HEK293T (cell line): ENCODE measurements at regions not wholly inside any gene's neighbourhood (a gene's known extent, or its start where the extent isn't known, plus 50 kb on each side); places are given as distances from the start of the nearest gene placed in this dataset.

Experiments
- CTCF ChIA-PET: fragments of 350-600 bp; formaldehyde crosslinking; extraction: SDS; loops from one replicate; lab custom pipeline; 2021; ENCODE audit warnings: antibody characterized with exemption, inconsistent platforms; lab: Yijun Ruan, JAX
- POLR2A ChIA-PET: fragments of 350-600 bp; formaldehyde crosslinking; extraction: SDS; loops from one replicate; lab custom pipeline; 2020; ENCODE audit warnings: antibody characterized with exemption, inconsistent platforms; lab: Yijun Ruan, JAX
- DNase-seq: peaks from one replicate; pipeline ENCODE4 v3.0.0; 2012; ENCODE audit warnings: mixed read lengths; ENCODE audit errors: extremely low spot score
- ARNT ChIP-seq: fragments of 450-650 bp; IDR thresholded peaks from 2 replicates; pipeline ENCODE4 v1.6.1; 2017; ENCODE audit warnings: mild to moderate bottlenecking
- BHLHE40 ChIP-seq: fragments of 450-650 bp; IDR thresholded peaks from 2 replicates; pipeline ENCODE4 v1.6.1; 2016; ENCODE audit warnings: mild to moderate bottlenecking, moderate library complexity, borderline replicate concordance
- CTBP1 ChIP-seq: fragments of 450-650 bp; IDR thresholded peaks from 2 replicates; pipeline ENCODE4 v1.6.1; 2016; ENCODE audit warnings: borderline replicate concordance
- ELF4 ChIP-seq: fragments of 450-650 bp; IDR thresholded peaks from 2 replicates; pipeline ENCODE4 v1.6.1; 2017; ENCODE audit warnings: antibody characterized with exemption
- FOXA1 ChIP-seq: fragments of 450-650 bp; IDR thresholded peaks from 2 replicates; pipeline ENCODE4 v1.6.1; 2016; ENCODE audit warnings: mild to moderate bottlenecking
- FOXK2 ChIP-seq: fragments of 450-650 bp; IDR thresholded peaks from 2 replicates; pipeline ENCODE4 v1.6.1; 2016; ENCODE audit warnings: mild to moderate bottlenecking
- FOXM1 ChIP-seq: fragments of 450-650 bp; IDR thresholded peaks from 2 replicates; pipeline ENCODE4 v1.6.1; 2017; ENCODE audit warnings: mild to moderate bottlenecking, borderline replicate concordance
- HDGF ChIP-seq: fragments of 450-650 bp; IDR thresholded peaks from 2 replicates; pipeline ENCODE4 v1.6.1; 2017; ENCODE audit warnings: antibody characterized with exemption, borderline replicate concordance
- L3MBTL2 ChIP-seq: fragments of 450-650 bp; conservative IDR thresholded peaks from 2 replicates; pipeline ENCODE4 v1.6.1; 2016; ENCODE audit warnings: mild to moderate bottlenecking
- LEF1 ChIP-seq: fragments of 450-650 bp; IDR thresholded peaks from 2 replicates; pipeline ENCODE4 v1.6.1; 2017; ENCODE audit warnings: mild to moderate bottlenecking, borderline replicate concordance
- NFRKB ChIP-seq: fragments of 450-650 bp; IDR thresholded peaks from 2 replicates; pipeline ENCODE4 v1.6.1; 2016; ENCODE audit warnings: mild to moderate bottlenecking, moderate library complexity
- SP1 ChIP-seq: fragments of 450-650 bp; IDR thresholded peaks from 2 replicates; pipeline ENCODE4 v1.6.1; 2017
- SUZ12 ChIP-seq: fragments of 450-650 bp; IDR thresholded peaks from 2 replicates; pipeline ENCODE4 v1.6.1; 2016; ENCODE audit warnings: mild to moderate bottlenecking
- TARDBP ChIP-seq: fragments of 450-650 bp; IDR thresholded peaks from 2 replicates; pipeline ENCODE4 v1.6.1; 2016
- ZNF384 ChIP-seq: fragments of 450-650 bp; IDR thresholded peaks from 2 replicates; pipeline ENCODE4 v1.6.1; 2016
- TF ChIP-seq, protein P1 (sequence below): fragments of 450-650 bp; IDR thresholded peaks from 2 replicates; pipeline ENCODE4 v1.6.1; 2016

DNA sequence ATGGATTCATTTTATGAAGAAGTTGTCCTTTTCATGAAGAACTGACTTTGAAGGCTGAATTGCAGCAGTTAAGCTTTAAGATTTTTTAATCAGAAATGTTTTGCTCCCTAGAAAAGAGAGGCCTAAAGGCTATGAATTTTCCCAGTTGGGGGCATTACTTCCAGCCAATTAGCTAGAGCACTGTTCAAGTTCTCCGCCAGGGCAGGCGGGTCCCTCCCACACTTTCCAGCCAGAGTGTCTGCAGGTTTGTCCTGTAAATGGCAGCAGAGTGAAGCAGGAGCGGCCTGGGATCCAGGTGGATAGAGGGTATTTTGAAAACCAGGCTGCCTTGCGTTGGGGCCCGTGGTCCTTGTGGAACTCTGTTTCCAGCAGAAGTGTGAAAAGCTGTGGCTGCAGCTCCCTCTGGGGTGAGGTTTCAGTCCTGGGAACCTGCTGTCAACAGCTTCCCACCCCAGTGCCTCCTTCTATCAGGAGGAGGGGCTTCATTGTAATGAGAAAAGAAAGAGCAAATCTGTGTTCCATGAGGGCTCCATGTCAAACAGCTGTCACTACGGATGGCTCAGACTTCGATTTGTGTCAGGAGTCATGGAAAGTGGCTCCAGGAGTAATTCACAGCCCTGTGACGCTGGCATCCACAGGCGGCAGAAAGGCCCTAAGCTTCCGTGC is 210.7 kb upstream of the TMEM132C start:
- TF ChIP-seq SUZ12 (no peak), FOXA1 (no peak)
- no peak for DNase-seq
- ChIA-PET POLR2A (no interaction called here), CTCF (no interaction called here)

DNA sequence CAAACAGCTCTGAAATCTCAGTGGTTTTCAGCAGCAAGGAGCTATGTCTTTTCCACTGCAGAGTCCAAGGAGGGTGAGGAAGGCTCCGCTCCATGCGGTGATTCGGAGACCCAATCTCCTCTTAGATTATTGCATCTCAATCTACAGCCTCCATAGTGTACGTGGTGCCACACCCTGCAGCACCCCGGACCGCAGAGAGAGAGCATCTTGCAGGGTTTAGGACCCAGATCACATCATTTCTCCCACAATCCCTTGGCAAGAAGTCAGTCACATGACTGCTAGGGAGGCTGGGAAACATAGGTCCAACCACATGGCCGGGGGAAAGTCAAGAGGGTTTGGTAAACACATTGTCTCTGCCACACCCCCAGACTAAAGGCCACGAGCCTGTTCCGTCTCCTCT is 209.4 kb upstream of the TMEM132C start:
- ChIA-PET CTCF (no interaction called here), POLR2A (no interaction called here)
- TF ChIP-seq SP1, result no peak
- no peak for TF ChIP-seq LEF1
- TF ChIP-seq L3MBTL2, result no peak
- no peak for TF ChIP-seq ARNT
- no peak for TF ChIP-seq HDGF
- no peak for TF ChIP-seq FOXM1
- TF ChIP-seq BHLHE40, result no peak
- TF ChIP-seq TARDBP, result no peak

DNA sequence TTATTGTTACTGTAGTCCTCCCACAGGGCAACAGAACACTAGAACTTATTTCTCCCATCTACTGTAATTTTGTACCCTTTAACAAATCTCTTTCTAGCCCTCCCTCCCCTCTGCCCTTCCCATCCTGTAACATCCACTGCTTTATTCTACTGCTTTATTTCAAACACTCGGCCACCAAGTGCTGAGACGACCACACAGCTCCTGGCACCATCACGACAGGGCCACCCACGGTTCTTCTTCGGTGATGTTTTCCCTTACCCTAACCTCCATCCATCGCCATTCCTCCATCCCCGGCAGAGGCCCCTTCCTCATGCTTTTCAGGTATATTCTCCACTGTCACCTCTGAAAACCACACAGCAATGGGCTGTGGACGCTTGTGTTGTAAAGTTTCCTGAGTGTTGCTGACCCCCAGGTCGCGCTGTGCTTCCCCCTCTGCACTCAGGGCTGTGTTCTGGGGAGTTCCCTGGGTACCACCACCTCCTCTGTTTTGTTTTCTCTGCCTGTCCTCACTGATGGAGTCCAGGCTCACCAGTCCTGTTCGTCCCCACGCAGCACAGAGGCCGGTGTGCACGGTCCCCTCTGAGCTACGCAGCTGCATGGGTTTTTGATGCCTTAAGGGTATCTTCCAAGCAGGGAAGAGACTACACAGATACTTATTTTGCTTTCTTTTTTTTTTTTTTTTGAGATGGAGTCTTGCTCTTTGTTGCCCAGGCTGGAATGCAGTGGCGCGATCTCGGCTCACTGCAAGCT is 207.2 kb upstream of the TMEM132C start:
- ChIA-PET POLR2A (no interaction called here), CTCF (no interaction called here)
- no peak for TF ChIP-seq CTBP1
- TF ChIP-seq, protein P1, sequence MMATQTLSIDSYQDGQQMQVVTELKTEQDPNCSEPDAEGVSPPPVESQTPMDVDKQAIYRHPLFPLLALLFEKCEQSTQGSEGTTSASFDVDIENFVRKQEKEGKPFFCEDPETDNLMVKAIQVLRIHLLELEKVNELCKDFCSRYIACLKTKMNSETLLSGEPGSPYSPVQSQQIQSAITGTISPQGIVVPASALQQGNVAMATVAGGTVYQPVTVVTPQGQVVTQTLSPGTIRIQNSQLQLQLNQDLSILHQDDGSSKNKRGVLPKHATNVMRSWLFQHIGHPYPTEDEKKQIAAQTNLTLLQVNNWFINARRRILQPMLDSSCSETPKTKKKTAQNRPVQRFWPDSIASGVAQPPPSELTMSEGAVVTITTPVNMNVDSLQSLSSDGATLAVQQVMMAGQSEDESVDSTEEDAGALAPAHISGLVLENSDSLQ, result no peak
- DNase-seq, result no peak

More for the DNA sequence above, 209.4 kb upstream of the TMEM132C start:
- no peak for DNase-seq

DNA sequence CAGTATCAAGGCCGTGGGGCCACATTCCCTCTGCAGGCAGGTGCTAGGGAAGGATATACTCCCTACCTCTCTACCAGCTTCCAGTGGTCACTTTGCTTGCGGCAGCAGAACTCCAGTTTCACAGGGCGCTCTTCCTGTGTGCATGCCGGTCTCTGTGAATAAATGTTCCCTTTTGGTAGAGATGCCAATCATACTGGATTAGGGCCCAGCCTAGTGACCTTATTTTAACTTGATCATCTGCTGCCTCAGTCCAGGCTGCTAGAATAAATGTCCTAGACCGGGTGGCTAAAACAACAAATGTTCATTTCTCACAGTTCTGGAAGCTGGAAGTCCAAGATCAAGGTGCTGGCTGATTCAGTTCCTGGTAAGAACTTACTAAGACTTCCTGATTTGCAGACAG is 198.8 kb upstream of the TMEM132C start:
- no peak for DNase-seq
- ChIA-PET CTCF (no interaction called here), POLR2A (no interaction called here)
- TF ChIP-seq TARDBP, result no peak
- TF ChIP-seq FOXK2, result no peak
- TF ChIP-seq ZNF384, result no peak
- no peak for TF ChIP-seq L3MBTL2
- no peak for TF ChIP-seq SUZ12
- TF ChIP-seq ELF4, result no peak
- no peak for TF ChIP-seq BHLHE40
- TF ChIP-seq FOXM1, result no peak
- TF ChIP-seq NFRKB, result no peak
- TF ChIP-seq FOXA1, result no peak
- no peak for TF ChIP-seq SP1
- TF ChIP-seq CTBP1, result no peak
- no peak for TF ChIP-seq ARNT
- no peak for TF ChIP-seq LEF1
- TF ChIP-seq, protein P1, result no peak
- no peak for TF ChIP-seq HDGF

DNA sequence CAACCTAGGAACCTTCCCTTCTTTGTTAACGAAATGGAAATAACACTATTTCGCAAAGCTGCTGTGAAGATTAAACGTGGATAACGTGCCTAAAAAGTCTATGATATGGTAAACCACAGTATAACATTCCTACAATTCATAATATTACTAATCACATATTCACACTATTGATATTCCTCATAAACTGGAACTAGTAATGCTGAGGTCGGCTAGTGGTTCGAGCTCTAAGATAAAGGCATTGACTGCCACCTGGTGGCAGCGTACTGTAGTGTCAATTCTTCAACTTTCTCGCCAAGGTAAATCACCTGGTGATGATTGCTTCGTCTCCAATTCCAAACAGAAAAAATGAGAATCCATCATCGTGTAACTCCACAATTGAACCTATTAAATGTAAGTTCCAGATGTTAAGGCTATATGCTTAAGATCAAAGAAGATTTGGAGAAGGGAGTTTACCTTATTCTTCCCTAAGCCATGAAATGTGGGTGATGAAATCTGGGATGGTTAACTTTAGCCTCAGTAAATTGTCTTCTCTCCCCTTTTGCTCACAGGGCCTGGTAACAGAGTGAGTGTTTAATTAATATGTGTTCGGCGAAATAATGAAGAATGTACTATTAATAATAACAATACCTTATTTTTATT is 197.5 kb upstream of the TMEM132C start:
- POLR2A ChIA-PET, result no interaction called here
- CTCF ChIA-PET, result no interaction called here
- DNase-seq, result peak; percentile 20
- TF ChIP-seq SP1, result no peak
- no peak for TF ChIP-seq ZNF384
- TF ChIP-seq FOXA1, result no peak
- TF ChIP-seq LEF1, result no peak
- TF ChIP-seq BHLHE40, result no peak
- no peak for TF ChIP-seq TARDBP

DNA sequence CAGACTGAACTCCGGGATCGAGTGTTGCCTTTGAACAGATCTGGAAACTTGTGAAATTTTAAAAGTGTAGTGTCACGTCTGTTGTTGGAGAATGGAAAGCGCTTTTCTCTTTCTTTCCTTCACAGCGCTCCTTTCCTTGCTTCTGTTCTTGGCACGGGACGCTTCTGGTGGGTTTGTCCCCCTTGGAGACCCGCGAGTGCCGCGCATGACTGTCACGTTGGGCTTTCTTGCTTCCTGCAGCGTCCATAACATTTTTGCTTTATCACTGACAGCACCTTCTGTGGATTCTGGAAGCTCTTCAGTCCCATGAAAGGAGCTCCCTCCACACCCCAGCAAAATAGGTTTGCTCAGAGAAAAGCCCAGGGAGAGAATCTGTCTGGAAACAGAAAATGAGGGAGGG is 193.0 kb upstream of the TMEM132C start:
- ChIA-PET POLR2A (no interaction called here), CTCF (no interaction called here)

DNA sequence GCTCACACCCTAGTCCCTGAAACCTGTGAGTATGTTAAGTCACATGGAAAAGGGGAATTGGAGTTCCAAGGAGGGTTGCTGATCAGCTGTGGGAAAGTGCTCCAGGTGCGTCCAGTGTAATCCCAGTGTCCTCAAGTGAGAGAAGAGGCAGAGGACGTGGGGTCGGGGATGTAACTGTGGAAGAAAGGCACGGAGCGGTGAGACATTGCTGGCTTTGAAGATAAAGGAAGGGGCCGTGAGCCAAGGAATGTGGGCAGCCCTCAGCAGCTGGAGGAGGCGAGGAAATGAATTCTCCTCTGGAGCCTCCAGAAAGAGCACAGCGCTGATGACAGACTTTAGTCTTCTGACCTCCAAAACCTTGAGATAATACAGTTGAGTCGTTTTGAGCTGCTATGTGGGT is 191.6 kb upstream of the TMEM132C start:
- ChIA-PET CTCF (no interaction called here), POLR2A (no interaction called here)
- no peak for DNase-seq
- TF ChIP-seq ELF4 (no peak), FOXM1 (no peak), CTBP1 (no peak), LEF1 (no peak), NFRKB (no peak), BHLHE40 (no peak), ZNF384 (no peak), ARNT (no peak), SP1 (no peak), SUZ12 (no peak), HDGF (no peak), FOXA1 (no peak), L3MBTL2 (no peak), TARDBP (no peak), FOXK2 (no peak)
- TF ChIP-seq, protein P1, result no peak

More for the DNA sequence above, 193.0 kb upstream of the TMEM132C start:
- TF ChIP-seq FOXM1, result no peak
- no peak for TF ChIP-seq L3MBTL2
- no peak for TF ChIP-seq FOXK2
- TF ChIP-seq ZNF384, result no peak
- DNase-seq, result no peak
